GM12892 (cell line): ENCODE measurements at regions not wholly inside any gene's neighbourhood (a gene's known extent, or its start where the extent isn't known, plus 50 kb on each side); places are given as distances from the start of the nearest gene placed in this dataset.

Experiments used
- POLR2A ChIP-seq: IDR thresholded peaks from 2 replicates; pipeline ENCODE4 v1.6.1; 2011; ENCODE audit warnings: low read depth, low read length, control low read depth
- POLR2AphosphoS5 ChIP-seq: IDR thresholded peaks from 2 replicates; pipeline ENCODE4 v1.6.1; 2011; ENCODE audit warnings: low read depth, low read length, control low read depth
- TAF1 ChIP-seq: IDR thresholded peaks from 2 replicates; pipeline ENCODE4 v1.6.1; 2011; ENCODE audit warnings: low read depth, mild to moderate bottlenecking, control low read depth, low read length, borderline replicate concordance

GRCh38 chr13:68264692-68265091 lies 1034.6 kb upstream of the PCDH9 start:
- TF ChIP-seq TAF1, result no peak
- TF ChIP-seq POLR2AphosphoS5, result no peak
- TF ChIP-seq POLR2A, result no peak
